WTC11 (cell line): ENCODE measurements at regions not wholly inside any gene's neighbourhood (a gene's known extent, or its start where the extent isn't known, plus 50 kb on each side); places are given as distances from the start of the nearest gene placed in this dataset.

Experiments
- ETV6 ChIP-seq: sonication (generic); formaldehyde crosslinking; IDR thresholded peaks from 2 replicates; pipeline ENCODE4 v1.8.1; 2022; ENCODE audit warnings: mild to moderate bottlenecking, missing genetic modification reagents
- FOXK1 ChIP-seq: sonication (generic); formaldehyde crosslinking; IDR thresholded peaks from 2 replicates; pipeline ENCODE4 v1.8.0; 2022; ENCODE audit warnings: mild to moderate bottlenecking, moderate library complexity, missing genetic modification reagents
- NR2C2 ChIP-seq: sonication (generic); formaldehyde crosslinking; IDR thresholded peaks from 2 replicates; pipeline ENCODE4 v1.8.0; 2022; ENCODE audit warnings: mild to moderate bottlenecking, missing genetic modification reagents
- RELA ChIP-seq: sonication (generic); formaldehyde crosslinking; IDR thresholded peaks from 2 replicates; pipeline ENCODE4 v1.8.1; 2022; ENCODE audit warnings: missing genetic modification reagents, mild to moderate bottlenecking, borderline replicate concordance
- TEAD4 ChIP-seq: sonication (generic); formaldehyde crosslinking; IDR thresholded peaks from 2 replicates; pipeline ENCODE4 v1.8.0; 2022; ENCODE audit warnings: mild to moderate bottlenecking, missing genetic modification reagents
- USF1 ChIP-seq: sonication (generic); formaldehyde crosslinking; IDR thresholded peaks from 2 replicates; pipeline ENCODE4 v1.8.0; 2022; ENCODE audit warnings: mild to moderate bottlenecking, missing genetic modification reagents
- ZBTB43 ChIP-seq: sonication (generic); formaldehyde crosslinking; IDR thresholded peaks from 2 replicates; pipeline ENCODE4 v1.8.1; 2023; ENCODE audit warnings: mild to moderate bottlenecking, missing genetic modification reagents
- TF ChIP-seq, protein P1 (sequence below): fragments of 200-600 bp; IDR thresholded peaks from 2 replicates; pipeline ENCODE4 v1.8.0; 2022; ENCODE audit warnings: antibody characterized with exemption

DNA sequence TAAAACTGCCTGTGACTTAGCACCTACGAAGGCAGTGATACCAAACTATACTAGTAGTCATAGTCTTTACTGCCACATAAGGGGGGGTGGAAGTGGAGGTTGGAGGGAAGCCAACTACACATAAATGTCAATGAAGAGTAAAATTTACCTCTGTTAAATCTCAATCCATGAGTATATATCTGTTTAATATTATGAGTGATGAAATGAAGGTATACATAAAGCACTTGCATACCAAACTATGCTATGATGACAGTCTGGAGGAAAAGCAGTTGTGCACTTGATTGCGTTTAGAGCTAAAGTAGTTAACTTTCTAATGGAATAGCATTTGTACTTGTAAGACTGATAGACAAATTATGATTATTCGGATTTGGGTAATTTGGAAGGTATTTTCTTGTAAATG is 129.2 kb upstream of the POU5F2 start:
- TF ChIP-seq FOXK1 (CRISPR knock-in tag) (no peak), TEAD4 (CRISPR knock-in tag) (no peak), USF1 (CRISPR knock-in tag) (no peak), NR2C2 (CRISPR knock-in tag) (no peak), ETV6 (CRISPR knock-in tag) (no peak), ZBTB43 (CRISPR knock-in tag) (no peak), RELA (CRISPR knock-in tag) (no peak)
- TF ChIP-seq, protein P1, sequence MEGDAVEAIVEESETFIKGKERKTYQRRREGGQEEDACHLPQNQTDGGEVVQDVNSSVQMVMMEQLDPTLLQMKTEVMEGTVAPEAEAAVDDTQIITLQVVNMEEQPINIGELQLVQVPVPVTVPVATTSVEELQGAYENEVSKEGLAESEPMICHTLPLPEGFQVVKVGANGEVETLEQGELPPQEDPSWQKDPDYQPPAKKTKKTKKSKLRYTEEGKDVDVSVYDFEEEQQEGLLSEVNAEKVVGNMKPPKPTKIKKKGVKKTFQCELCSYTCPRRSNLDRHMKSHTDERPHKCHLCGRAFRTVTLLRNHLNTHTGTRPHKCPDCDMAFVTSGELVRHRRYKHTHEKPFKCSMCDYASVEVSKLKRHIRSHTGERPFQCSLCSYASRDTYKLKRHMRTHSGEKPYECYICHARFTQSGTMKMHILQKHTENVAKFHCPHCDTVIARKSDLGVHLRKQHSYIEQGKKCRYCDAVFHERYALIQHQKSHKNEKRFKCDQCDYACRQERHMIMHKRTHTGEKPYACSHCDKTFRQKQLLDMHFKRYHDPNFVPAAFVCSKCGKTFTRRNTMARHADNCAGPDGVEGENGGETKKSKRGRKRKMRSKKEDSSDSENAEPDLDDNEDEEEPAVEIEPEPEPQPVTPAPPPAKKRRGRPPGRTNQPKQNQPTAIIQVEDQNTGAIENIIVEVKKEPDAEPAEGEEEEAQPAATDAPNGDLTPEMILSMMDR = no peak
